ENCODE measurements at regions not wholly inside any gene's neighbourhood (a gene's known extent, or its start where the extent isn't known, plus 50 kb on each side); places are given as distances from the start of the nearest gene placed in this dataset.

GRCh38 chr16:6125483-6126259 lies 1028.1 kb upstream of the EEF2KMT start:
- TF ChIP-seq ZNF664 (tag by site-specific recombination; IDR thresholded peaks at IDR 0.05) (no peak), REST (tag by site-specific recombination; IDR thresholded peaks at IDR 0.05) (no peak), HIC1 (tag by site-specific recombination; IDR thresholded peaks at IDR 0.05) (no peak), ZBTB21 (tag by site-specific recombination; IDR thresholded peaks at IDR 0.05) (no peak), BCL11B (tag by site-specific recombination; IDR thresholded peaks at IDR 0.05; ENCODE audit: low read depth) (no peak), ZNF114 (tag by site-specific recombination; IDR thresholded peaks at IDR 0.05) (no peak), SP2 (tag by site-specific recombination; IDR thresholded peaks at IDR 0.05) (no peak), ZBTB1 (tag by site-specific recombination; IDR thresholded peaks at IDR 0.05) (no peak), ZNF138 (tag by site-specific recombination; IDR thresholded peaks at IDR 0.05; ENCODE audit: borderline replicate concordance) (no peak), ZNF473 (tag by site-specific recombination; IDR thresholded peaks at IDR 0.05) (no peak), ZNF354C (tag by site-specific recombination; IDR thresholded peaks at IDR 0.05; ENCODE audit: borderline replicate concordance, low read depth) (no peak), ZNF23 (tag by site-specific recombination; IDR thresholded peaks at IDR 0.05; ENCODE audit: borderline replicate concordance) (no peak), KLF10 (tag by site-specific recombination; IDR thresholded peaks at IDR 0.05) (no peak)
- TF ChIP-seq, protein P1, sequence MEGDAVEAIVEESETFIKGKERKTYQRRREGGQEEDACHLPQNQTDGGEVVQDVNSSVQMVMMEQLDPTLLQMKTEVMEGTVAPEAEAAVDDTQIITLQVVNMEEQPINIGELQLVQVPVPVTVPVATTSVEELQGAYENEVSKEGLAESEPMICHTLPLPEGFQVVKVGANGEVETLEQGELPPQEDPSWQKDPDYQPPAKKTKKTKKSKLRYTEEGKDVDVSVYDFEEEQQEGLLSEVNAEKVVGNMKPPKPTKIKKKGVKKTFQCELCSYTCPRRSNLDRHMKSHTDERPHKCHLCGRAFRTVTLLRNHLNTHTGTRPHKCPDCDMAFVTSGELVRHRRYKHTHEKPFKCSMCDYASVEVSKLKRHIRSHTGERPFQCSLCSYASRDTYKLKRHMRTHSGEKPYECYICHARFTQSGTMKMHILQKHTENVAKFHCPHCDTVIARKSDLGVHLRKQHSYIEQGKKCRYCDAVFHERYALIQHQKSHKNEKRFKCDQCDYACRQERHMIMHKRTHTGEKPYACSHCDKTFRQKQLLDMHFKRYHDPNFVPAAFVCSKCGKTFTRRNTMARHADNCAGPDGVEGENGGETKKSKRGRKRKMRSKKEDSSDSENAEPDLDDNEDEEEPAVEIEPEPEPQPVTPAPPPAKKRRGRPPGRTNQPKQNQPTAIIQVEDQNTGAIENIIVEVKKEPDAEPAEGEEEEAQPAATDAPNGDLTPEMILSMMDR (tag by site-specific recombination; IDR thresholded peaks at IDR 0.05): no peak

Data from HEK293 (cell line).